ENCODE measurements at regions not wholly inside any gene's neighbourhood (a gene's known extent, or its start where the extent isn't known, plus 50 kb on each side); places are given as distances from the start of the nearest gene placed in this dataset.

DNA sequence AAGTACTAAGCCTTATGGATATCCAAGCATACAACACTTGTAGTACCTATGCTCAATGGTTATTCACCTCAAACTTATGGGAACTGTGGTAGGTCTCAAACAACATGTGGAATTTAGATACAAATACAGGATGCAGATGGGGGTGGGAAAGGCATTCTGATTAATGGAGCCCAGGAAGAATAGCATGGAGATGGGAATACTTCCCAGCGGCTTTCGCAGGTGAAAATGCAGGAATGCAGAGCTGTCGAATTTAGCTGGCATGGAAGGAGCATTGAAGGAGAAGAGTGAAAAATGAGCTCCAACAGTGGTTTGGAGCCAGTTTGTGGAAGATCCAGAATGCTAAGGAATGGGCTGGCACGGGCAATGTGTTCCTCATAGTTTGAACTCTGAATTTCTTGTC lies 89.9 kb downstream of the NKX2-1 start:
- no peak for DNase-seq (ENCODE audit: low read depth)

DNA sequence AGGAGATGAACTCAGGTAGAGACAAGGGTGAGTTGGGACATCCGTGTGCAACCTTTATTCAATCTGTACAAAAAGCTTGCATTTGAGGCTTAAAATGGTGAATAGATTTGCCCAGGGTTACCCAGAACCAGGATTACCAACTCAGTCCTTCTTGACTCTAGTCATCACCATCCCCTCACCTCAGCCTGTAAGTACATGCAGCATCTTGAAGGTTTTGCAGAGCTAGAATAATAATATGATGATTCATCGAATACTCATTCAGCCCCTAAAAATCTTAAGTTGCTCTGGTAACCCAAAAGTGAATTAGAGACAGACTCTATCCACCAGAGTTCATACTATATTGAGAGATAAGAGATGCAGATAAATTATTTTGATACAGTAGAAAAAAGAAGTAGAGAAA lies 90.3 kb downstream of the NKX2-1 start:
- H3K4me3 ChIP-seq (ENCODE audit: low read depth, low read length) = no peak overlapping the region
- no peak for DNase-seq (ENCODE audit: low read depth)
- no peak for TF ChIP-seq CTCF (conservative IDR thresholded peaks at IDR 0.05; ENCODE audit: low read depth, low read length)

More for the DNA sequence above, 89.9 kb downstream of the NKX2-1 start:
- no peak for TF ChIP-seq CTCF (conservative IDR thresholded peaks at IDR 0.05; ENCODE audit: low read depth, low read length)
- no peak overlapping the region for H3K4me3 ChIP-seq (ENCODE audit: low read depth, low read length)

DNA sequence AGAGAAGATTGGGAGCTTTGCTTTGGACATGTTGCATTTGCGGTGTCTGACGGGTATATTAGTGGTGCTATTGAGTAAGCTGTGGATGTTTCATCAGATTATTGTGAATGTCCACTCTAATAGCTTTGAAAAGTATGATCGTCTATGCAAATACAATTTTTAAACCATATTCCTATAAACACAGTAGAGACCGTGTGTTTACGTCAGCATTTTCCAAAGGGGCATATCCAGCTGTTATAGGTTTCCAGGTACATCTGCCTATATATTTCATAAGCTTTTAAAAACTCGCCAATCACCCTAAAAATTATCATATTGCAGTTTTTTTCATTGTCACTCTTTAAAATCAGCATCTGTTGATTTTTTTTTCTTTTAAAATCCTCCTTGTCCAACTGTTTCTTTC lies 91.7 kb downstream of the NKX2-1 start:
- H3K4me3 ChIP-seq (ENCODE audit: low read depth, low read length) = no peak overlapping the region
- DNase-seq (ENCODE audit: low read depth) = no peak
- TF ChIP-seq CTCF (conservative IDR thresholded peaks at IDR 0.05; ENCODE audit: low read depth, low read length) = no peak

- TF ChIP-seq CTCF (conservative IDR thresholded peaks at IDR 0.05; ENCODE audit: low read depth, low read length) = no peak
- no peak for DNase-seq (ENCODE audit: low read depth)
- no peak overlapping the region for H3K4me3 ChIP-seq (ENCODE audit: low read depth, low read length)
These were observed 93.2 kb downstream of the NKX2-1 start for GRCh38 chr14:36426836-36427235.

DNA sequence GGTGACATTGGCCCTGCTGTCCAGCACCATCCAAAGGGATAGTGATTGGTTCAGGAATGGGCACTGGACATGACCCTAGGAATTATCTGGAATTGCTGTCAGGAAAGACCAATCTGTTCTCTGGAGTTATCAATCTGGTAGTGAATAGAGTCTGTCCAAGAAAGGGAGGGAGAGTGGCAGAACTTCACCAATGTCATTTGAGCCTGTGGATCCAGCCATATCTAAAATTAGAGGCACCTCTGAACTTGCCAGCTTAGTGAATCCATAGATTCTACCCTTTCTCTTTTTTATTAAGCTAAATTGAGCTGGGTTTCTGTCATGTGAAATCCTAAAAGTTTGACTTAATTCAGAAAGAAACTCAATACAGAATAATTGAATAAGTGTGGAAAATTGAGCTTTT lies 93.9 kb downstream of the NKX2-1 start:
- no peak overlapping the region for H3K4me3 ChIP-seq (ENCODE audit: low read depth, low read length)
- TF ChIP-seq CTCF (conservative IDR thresholded peaks at IDR 0.05; ENCODE audit: low read depth, low read length) = no peak
- no peak for DNase-seq (ENCODE audit: low read depth)

- H3K4me3 ChIP-seq (ENCODE audit: low read depth, low read length) = no peak overlapping the region
- no peak for DNase-seq (ENCODE audit: low read depth)
- TF ChIP-seq CTCF (conservative IDR thresholded peaks at IDR 0.05; ENCODE audit: low read depth, low read length) = no peak
These were observed 95.4 kb downstream of the NKX2-1 start for GRCh38 chr14:36424478-36425102.

DNA sequence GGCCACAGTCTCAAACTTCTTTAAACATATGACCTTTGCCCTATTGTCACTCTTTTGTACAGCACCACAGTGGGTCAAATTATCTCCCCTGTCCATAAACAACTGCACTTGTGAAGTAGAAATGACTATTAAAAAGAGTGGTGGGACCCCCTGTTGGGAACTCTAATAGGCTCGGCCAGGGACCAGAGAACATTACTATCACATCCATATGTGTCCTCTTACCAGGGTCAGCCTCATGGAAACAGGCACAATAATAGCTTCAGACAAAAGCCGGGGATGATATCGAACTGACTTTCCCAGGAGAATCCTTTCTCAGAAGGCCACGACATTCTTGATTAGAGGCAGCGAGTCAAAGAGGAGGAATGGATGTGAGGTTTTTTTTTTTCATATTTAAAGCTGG lies 96.6 kb downstream of the NKX2-1 start:
- no peak overlapping the region for H3K4me3 ChIP-seq (ENCODE audit: low read depth, low read length)
- no peak for DNase-seq (ENCODE audit: low read depth)
- TF ChIP-seq CTCF (conservative IDR thresholded peaks at IDR 0.05; ENCODE audit: low read depth, low read length) = no peak
